Activated naive CD4-positive, alpha-beta T cell treated with Interleukin-2 at 50 U/mL for 16 hours (primary cell): ENCODE measurements at regions not wholly inside any gene's neighbourhood (a gene's known extent, or its start where the extent isn't known, plus 50 kb on each side); places are given as distances from the start of the nearest gene placed in this dataset.

Source experiments
- DNase-seq: peaks from one replicate; pipeline ENCODE4 v3.0.0-alpha.2; 2020

DNA sequence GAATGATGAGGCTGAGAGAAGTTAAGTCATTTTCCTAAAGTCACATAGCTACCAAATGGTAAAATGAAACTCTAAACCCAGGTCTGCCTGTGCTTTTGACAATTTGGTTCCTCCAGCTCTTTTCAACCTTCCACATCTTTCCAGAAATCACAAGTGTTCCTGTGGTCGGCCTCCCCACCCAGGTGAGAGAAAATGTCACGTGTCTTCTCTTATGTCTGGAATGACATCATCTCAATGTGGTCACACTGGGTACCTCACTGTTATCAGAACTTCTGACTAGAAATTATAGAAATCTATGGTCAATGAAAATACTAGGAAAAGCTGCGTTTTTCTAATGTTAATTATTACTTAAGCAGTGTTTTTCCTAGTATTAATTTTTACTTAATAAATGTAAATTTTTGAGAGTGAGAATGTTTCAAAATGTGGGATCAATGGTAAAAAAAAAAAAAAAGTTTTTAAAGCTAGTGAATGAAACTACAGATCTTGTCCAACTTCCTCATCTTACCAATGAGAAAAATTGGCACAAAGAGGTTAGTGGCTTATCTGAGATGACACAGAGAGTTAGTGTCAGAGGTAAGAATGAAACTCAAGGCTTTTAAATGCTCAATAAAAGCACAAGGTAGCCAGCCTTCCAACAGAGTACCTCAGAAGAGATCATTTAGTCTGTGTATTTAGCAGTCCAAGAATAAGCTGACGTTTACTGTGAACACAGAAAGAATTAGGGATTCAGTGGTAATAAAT is 228.7 kb upstream of the NR4A3 start:
- no peak for DNase-seq

DNA sequence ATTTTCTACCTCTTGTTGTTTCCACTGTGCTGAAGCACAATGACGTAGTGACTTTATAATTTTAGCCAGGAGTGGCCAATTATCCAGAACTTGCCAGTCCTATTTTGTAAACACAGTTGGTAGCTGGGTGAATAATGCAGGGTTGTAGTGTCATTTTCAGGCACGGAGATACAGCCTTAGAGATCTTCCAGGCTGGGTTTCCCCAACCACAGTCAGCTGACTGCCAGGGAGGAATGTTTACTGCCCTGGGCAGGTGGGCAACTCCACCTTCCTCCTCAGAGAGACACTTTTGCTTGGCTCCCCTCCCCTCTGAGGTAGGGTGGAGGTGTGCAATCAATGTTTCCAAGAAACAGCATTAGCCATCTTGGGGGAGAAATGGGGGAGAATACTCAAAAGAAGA is 228.1 kb upstream of the NR4A3 start:
- no peak for DNase-seq

DNA sequence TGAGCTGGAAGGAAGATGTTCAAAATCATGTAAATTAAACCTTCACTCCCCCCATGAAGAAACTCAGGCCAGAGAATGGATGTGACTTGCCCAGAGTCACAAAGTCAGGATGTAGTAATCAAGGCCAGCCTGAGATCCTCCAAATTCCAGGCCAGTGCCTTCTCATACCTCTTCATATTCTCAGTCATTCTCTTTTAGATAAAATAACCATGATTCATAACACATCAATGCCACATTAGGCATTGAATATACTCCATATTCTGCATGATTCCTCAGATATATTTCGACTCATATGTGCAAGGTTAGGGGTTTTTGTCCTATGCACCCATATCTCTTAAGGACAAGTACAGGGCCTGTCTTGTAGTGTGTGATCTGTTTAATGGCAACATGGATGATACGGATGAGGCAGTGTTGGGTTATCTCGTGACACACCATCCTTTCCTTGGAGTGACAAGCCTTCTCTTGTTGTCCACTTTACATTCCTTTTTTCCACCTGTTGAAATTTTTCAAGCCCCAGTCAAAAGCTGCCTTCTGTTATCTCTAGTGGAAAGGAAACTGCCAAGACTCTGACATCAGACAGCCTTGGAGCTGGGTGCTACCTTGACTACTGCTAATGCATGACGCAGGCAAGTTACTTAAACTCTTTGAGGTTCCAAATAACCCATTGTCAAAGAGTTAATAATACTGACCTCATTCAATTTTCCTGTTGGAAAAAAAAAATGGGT is 227.5 kb upstream of the NR4A3 start:
- DNase-seq = no peak

DNA sequence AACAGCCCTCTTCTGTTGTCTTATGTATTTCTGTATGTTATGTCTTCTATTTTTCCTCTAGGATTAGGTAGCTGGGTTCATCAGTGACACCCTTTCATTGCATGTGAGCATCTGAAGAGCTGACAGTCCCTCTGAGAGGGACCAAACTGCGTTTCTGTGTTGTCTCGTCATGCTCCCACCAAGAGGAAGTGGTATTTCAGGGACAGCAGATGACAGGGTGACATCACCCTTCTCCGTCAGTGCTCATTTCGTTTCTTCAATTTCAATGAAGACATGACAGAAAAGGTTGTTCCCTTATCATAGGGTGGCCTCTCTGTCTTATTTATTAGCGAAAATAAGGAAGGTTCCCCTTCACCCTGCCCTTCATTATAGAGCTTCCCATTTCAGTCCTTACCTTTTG is 225.9 kb upstream of the NR4A3 start:
- DNase-seq = no peak

DNA sequence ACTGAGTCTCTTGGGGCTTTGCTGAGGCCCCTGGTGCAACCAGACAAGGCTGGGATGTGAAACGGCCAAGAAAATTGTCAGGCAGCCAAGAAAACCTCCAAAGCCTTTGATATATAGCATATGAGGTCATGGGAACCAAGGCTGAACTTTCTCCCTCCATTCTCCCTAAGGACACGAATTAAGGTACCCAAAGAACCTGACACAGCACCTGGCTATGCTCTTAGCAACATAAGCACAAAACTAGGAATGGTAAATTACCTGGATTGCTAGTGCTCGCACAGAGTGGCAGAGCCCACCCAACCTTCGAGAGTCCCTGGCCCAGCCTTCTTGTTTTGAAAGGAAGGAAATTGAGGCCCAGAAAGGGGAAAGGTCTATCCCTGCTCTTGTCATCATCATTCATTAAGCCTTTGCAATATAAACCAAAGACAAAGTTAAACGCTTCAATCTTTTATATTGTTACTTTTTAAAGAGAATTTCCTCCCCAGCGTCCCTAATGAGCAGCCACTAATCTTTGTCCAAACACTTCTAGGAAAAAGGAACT is 220.0 kb upstream of the NR4A3 start:
- no peak for DNase-seq

DNA sequence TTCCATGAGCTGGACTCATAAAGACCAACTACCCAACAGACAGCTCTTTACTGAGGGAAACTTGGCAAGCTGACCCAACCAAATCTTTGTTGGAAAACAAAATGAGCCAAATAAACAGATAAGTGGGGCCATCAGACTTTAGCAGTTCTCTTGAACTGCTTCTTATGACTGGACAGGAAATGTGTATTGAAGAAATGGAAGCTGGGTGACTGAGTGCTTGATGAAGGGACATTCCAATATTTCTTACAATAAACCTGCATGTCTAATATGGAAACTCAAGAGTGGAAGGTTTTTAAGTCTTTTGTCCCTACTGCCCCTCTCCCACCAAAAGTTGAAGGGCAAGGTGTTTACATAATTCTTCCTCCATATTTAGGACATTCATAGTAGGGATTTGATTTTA is 218.8 kb upstream of the NR4A3 start:
- DNase-seq = no peak

DNA sequence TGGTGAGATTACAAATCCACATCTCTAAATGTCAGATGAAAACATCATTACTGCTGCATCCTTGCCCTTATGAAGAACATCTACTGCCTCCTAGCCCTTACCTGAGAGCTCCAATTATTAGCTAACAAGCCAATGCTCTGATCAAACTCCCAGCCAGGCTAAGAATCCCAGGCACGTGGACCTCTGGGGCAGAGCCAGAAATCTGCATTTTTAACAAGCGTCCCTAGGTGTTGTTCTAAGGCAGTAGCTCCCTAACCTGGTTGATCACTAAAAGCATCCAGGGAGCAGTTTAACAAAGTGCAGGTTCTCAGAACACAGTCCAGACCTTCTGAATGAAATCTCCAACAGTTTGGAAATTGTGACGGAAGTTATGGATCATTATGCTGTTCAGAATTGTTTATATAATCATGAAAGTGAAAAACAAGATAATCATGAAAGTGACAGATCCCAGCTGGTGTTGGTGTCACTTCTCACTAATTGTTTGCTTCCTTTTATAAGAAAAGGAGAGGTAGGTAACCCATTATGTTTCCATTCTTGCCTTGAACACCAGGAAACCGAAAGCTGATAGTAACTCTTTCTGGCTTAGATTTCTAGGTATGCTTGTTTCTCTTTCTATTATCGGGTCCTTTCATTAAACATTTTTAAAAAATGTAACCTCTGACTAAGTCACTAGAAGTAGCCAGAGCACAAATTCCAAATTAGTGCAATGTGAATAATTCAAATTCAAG is 216.5 kb upstream of the NR4A3 start:
- DNase-seq = no peak

DNA sequence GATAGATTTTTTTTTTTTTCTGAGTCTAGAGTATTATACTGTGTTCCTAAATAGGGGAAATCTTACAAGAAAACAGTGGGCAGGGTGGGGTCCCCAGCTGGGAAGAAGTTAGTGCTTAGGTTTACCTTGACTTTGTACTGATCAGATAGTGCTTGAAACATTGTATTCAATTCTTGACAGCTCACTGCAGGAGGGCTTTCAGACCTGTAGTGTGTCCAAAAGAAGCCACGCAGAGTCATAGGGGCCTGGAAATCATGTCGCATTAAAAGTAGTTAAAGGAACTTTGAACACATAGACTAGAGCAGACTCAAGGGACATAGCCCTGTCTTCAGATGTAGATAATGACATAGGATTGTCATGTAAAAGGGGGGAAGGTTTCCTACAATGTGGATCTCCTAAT is 215.4 kb upstream of the NR4A3 start:
- DNase-seq = no peak

DNA sequence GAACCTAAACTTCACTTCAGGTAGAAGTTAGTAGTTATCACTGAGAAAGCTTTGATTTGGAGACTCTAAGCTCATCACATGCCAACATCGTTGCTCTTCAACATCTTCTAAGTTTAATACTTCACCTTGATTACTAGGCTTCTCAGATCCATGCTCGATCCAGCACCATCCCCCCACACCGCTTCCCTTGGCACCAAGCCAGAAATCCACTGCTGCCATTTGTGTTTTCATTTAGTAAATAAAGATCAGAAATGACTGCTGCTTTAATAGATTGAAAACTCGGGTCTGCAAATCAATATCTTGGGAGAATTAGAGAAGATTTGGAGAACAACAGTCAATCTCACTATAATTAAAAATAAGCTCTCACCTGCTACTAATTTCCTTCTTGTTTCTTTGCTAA is 214.7 kb upstream of the NR4A3 start:
- no peak for DNase-seq

DNA sequence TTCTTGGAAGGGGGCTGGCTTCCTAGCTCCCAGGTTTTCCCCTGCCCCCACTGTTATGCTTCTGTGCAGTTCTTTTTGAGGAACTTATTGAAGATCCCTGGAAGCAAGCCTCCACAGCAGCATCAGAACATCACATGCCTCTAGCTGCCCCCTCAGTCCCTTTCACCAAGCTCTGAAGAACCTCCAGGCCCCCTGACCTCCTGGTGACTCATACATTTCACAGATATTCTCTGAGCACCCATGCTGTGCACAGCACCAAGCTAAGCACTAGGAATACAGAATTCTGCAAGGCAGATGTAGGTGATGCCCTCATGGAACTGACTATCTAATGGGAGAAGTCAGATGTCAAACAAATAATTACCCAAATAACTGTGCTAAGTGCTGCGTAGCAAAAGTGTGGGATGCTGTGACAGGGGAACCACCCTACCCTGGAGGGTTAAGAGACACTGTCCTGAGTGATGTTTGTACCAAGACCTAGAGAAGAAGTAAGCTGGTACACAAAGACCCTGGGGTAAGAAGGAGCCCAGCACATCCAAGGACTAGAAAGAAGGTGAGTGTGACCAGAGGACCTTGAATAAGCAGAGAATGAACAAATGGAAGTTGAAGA is 213.7 kb upstream of the NR4A3 start:
- no peak for DNase-seq

DNA sequence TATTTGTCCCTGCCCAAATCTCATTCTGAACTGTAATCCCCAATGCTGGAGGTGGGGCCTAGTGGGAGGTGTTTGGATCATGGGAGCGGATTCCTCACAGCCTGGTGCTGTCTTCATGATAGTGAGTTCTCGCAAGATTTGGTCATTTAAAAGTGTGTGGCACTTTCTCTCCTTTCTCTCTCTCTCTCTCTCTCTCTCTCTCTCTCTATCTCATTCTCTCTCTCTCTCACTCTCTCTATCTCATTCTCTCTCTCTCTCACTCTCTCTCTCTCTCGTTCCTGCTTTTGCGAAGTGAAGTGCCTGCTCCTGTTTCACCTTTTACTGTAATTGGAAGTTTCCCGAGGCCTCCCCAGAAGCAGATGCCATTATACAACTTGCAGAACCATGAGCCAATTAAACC is 207.3 kb upstream of the NR4A3 start:
- no peak for DNase-seq

DNA sequence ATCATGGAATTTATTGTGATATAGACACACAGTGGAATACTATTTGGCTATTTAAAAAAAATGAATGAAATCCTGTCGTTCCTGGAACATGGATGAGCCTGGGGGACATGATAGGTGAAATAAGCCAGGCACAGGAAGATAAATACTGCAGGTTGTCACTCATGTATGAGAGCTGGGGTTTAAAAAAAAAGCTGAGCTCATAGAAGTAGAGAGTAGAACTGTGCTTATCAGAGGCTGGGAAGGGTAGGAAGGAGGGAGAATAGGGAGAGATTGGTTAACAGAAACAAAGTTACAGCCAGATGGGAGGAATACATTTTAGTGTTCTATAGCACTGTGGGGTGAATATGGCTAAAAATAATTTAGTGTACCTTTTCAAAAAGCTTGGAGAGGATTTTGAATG is 200.6 kb upstream of the NR4A3 start:
- no peak for DNase-seq

DNA sequence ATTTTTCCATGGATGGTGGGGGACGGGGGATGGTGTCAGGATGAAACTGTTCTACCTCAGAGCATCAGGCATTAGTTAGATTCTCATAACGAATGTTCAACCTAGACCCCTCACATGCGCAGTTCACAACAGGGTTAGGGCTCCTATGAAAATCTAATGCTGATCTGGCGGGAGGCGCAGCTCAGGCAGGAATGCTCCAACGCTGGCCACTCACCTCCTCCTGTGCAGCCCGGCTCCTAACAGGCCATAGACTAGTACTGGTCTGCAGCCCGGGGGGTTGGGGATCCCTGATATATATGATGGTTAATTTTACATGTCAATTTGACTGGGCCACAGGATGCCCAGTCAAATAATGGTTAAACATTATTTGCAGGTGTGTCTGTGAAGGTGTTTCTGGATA is 199.0 kb upstream of the NR4A3 start:
- no peak for DNase-seq

DNA sequence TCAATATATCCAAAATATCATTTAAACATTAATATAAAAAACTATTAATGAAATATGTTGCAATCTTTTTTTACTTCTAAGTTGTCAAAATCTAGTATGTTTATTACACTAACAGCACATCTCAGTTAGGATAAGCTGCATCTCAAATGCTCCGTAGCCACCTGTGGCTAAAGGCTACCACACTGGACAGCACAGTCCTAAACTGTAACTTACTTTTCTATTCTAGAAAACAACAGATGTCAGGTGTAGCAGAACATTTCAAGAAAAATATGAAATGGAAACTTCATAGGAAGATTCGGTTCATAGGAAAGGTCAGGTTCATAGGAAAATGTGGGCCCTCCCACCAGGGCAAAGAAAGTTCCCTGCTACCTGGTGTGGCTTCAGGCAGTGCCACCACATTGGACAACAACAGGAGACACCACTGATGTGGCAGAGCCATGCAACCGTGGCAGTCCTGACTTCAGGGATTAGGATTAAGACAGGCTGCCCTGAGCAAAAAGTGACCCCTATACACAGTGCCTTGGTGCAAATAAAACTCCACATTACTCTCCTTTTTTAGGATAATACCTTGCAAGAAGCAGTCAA is 197.8 kb upstream of the NR4A3 start:
- DNase-seq = no peak

DNA sequence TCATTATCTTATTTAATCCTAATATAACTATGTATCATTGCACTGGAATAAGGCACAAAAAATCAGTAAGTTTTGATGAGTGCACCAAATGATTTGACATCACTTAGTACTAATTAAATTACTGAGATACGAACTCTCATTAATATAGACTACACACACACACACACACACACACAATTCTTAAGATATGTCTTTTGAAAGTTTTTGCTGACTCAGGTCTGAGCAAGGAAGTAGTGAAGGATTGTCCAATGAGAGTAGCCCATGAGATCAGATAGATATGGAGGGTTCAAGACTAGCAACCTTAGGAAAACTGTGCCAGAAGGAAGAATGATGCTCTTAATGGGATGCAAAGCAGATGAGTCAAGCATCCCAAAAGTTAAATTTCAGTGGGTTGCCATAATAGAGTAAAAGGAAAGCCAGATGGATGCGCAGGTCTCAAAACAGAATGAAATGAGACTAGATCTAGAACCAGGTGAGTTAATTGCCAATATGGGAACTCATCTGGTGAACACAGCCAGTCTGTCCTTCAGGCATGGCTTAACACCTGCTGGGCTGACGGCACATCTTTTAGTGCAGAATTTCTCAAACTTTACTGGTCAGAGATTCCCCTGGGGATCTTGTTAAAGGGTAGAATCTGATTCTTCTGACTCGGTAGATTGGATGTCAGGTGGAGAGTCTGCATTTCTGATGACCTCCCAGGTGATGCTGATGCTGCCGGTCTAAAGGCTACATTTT is 197.0 kb upstream of the NR4A3 start:
- no peak for DNase-seq

DNA sequence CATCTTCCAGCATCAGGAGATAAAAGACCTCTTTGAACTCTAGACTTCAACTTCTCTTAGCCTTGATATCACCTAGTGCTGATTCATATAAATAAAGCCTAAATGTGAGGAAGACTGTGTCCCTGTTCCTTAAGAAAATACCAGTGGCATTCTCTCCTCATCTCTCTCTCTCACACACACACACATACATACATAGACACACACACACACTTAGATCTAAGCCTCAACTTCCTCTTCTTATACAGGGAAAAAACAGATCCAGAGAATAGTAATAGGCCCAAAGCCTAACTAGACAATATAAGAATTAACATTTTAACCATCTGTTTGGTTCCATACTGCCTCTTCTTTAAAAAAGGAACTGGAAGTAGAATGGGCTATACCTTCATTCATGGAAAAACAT is 195.3 kb upstream of the NR4A3 start:
- no peak for DNase-seq

DNA sequence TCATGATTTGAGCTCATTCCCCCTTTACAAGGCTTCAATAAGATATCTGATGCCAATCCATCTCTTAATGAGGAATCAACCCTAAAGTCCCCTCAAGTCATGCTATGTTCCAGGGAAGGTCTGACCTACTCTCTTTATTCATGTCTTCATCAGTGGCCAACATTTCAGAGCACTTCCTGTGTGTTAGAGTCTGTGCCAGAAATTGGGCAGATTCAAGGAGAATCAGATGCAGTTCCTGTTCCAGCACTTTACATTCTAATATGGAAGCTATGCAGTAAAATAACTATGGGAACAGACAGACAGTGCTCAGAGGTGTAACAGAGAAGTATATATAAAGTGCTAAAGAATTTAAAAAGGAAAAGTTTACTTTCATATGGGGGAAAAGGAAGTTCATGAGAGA is 193.4 kb upstream of the NR4A3 start:
- DNase-seq = no peak

DNA sequence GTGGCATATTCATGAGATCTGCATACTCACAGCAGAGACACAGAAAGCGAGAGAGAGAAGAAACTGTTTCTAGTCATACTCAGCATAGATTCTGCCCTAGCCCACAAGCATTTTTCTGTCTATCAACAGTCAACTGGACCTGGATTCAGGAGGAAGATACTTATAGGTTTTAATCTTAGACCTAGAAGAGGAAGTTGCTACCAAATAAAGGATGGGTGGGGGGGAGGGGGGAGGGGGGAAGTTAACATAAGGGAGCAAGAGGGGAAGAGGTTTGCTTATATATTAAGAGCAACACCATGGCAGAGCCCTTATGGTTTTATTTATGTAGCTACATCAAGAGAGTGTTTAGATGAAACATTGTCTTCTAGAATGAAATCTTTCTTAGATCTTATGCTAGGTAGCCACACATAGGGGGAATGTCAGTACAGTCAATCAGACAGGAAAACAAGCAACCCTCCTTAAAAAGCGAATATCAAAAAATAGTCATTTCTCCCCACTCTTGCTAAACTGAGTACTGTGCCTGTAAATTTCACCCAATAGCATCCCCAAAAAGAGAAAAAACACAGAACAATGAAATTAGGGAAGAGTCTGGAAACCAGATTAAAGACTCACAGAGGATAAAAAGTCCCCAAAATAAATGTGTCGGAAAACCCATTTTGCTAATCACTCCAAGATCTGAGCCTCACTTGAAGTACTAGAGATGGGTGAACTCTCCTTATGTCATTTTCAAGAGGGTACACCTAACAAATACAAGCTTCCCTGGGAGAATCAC is 192.7 kb upstream of the NR4A3 start:
- no peak for DNase-seq

DNA sequence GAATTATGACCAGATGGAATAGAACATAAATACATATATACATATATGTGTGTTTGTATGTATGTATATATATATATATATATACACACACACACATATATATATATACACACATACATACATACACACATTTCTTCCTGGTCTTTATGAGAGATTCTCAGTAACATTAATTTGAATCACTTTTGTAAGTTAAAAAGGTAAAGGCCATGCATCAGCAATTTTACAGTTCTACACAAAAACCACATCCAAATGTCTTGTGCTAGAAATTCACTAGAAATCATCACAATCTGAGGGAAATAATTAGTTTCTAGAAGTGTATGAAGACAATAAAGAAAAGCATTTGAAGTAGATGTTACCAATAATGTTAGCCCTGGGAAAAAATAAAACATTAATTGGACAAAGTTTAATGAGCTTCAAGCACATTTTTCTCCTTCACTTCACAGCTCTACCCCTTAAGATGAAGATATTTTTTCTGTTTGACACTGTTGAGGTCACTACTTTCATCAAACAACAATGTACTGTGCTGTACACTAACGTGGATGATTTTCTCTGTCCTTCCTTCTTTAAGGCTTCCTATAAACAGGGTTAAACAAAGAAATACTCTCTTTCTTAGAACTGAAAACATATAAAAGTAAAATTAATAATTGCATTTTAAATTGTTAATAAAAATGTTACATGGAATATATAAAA is 189.2 kb upstream of the NR4A3 start:
- DNase-seq = no peak

DNA sequence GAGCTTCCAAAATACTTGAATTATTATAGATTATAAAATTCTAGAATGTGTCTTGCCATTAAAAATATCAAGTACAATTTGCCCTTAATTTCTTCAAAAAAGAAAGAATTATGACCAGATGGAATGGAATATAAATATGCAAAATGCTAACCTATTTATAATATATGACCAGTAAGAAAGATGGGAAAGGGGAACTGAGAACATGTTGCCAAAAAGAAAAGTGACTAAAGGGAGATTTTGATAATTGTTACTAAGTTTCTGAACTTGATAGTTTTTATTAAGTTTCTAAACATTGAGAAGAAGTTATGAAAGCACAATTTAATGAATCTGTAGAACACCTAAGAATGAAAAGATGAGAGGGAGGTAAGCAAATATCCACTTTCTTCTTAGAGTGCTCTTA is 188.4 kb upstream of the NR4A3 start:
- DNase-seq = no peak

DNA sequence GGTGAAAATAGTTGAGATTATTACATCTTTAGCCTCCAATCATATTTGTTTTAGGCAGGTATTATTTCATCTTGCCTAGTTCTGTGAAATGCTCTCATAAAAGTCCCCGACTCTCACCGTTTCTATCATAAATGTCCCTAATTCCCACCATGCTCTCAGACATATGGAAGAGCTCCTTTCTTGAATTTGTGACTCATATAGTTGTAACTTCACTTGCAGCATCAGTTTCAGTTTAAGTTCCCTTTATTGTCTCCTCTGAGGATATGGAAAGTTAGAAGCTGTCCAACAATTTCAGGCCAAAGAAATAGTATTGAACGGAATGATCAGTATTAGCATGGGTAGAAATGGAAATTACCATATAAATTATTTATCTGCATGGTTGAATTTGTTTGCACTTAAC is 187.5 kb upstream of the NR4A3 start:
- no peak for DNase-seq
